ENCODE measurements at regions not wholly inside any gene's neighbourhood (a gene's known extent, or its start where the extent isn't known, plus 50 kb on each side); places are given as distances from the start of the nearest gene placed in this dataset.

DNA sequence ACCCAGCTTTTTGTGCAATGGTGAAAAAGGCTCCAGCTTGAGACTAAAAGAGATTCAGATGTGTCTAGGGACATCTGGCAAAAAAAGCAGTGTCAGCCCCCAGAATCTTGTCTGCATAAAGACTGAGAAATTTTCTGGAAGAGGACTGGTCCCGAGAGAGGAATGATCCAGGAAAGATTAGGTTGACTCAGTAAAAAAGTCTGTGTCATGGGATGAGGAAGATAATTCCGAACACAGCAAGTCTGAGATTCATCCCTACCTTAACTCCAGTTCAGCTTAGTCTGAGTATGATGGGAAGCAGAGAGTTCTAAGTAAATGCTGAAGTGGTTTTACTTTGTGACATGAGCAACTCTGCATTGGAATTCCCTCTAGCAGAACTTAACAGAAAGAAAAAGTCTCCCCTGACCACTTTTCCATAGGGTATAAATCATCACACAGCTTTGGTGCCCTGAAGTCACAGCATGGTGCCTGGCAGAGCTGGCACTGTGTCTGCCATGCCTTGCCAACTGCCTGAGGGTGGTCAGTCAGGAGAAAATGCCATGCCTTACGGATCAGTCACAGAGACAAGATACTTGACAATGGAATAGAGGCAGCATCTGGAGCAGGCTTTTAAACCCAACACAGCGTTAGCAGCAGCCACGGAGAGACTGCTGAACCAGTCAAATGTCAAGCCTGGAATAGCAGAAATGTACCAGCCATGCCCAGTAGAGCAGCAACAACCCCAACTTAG is 153.4 kb downstream of the ZC3H11B start:
- no peak for DNase-seq (ENCODE audit: low read depth)
- no peak for TF ChIP-seq CTCF (conservative IDR thresholded peaks at IDR 0.05; ENCODE audit: low read depth, low read length)
- H3K4me3 ChIP-seq (ENCODE audit: low read depth, low read length): no peak overlapping the region

DNA sequence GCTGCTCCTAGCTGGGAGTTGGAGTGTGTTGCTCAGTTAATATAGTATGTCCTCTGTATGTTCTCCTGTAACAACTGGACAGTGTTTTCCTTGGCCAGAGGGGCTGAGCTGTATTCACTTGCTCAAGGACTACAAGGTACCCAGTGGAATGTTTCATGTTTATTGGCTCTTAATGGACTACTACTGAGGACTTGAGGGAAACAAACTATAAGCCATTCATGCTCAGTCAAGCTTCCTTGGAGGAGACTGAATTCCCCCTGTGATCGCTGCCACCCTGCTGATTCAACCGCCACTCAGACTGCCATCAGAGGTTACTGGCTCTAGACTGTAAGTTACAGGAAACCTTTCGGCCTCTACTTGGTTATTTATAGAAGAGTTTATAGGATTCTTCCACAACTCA is 166.6 kb downstream of the ZC3H11B start:
- H3K4me3 ChIP-seq (ENCODE audit: low read depth, low read length): no peak overlapping the region
- no peak for TF ChIP-seq CTCF (conservative IDR thresholded peaks at IDR 0.05; ENCODE audit: low read depth, low read length)
- no peak for DNase-seq (ENCODE audit: low read depth)

- H3K4me3 ChIP-seq (ENCODE audit: low read depth, low read length): no peak overlapping the region
- no peak for TF ChIP-seq CTCF (conservative IDR thresholded peaks at IDR 0.05; ENCODE audit: low read depth, low read length)
- no peak for DNase-seq (ENCODE audit: low read depth)
These were observed 167.0 kb downstream of the ZC3H11B start for GRCh38 chr1:219445864-219446263.

GRCh38 chr1:219444474-219444873 is 168.4 kb downstream of the ZC3H11B start:
- H3K4me3 ChIP-seq (ENCODE audit: low read depth, low read length): no peak overlapping the region
- TF ChIP-seq CTCF (conservative IDR thresholded peaks at IDR 0.05; ENCODE audit: low read depth, low read length): no peak
- DNase-seq (ENCODE audit: low read depth): no peak

- DNase-seq (ENCODE audit: low read depth): no peak
- no peak for TF ChIP-seq CTCF (conservative IDR thresholded peaks at IDR 0.05; ENCODE audit: low read depth, low read length)
- no peak overlapping the region for H3K4me3 ChIP-seq (ENCODE audit: low read depth, low read length)
These were observed 169.1 kb downstream of the ZC3H11B start for GRCh38 chr1:219443763-219444162.

DNA sequence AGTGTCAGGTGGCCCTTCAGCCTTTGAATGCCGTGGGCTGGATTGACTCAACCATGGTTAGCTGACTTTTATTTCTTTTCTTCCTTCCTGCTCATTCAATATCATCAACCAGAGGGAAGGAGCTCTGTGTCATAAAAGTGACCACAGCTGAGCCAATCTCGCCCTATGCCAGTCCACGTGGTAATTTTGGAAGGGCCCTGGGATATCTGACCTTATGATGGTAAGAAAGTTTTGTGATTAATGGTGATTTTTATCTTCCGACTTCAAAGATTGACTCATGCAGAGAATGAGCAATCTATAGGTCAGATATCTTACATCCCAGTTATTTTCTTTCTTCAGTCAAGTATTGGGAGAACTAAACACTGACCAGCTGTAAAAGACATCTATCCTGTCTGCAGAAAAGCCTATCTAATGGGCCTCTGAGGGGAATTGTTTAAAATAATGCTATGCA is 170.3 kb downstream of the ZC3H11B start:
- no peak for TF ChIP-seq CTCF (conservative IDR thresholded peaks at IDR 0.05; ENCODE audit: low read depth, low read length)
- DNase-seq (ENCODE audit: low read depth): no peak

GRCh38 chr1:219441884-219442283 is 171.0 kb downstream of the ZC3H11B start:
- TF ChIP-seq CTCF (conservative IDR thresholded peaks at IDR 0.05; ENCODE audit: low read depth, low read length): no peak
- no peak for DNase-seq (ENCODE audit: low read depth)
- no peak overlapping the region for H3K4me3 ChIP-seq (ENCODE audit: low read depth, low read length)

More for the DNA sequence above, 170.3 kb downstream of the ZC3H11B start:
- no peak overlapping the region for H3K4me3 ChIP-seq (ENCODE audit: low read depth, low read length)

All from choroid plexus epithelial cell (primary cell).